Embryonic facial prominence (tissue), 1 donor: ENCODE measurements at regions not wholly inside any gene's neighbourhood (a gene's known extent, or its start where the extent isn't known, plus 50 kb on each side); places are given as distances from the start of the nearest gene placed in this dataset.

Experiments
- DNase-seq: peaks from one replicate; pipeline ENCODE4 v3.0.0-alpha.2; 2016; ENCODE audit errors: extremely low spot score

- no peak for DNase-seq
Observed at GRCh38 chr12:24045816-24046257, 96.4 kb upstream of the SOX5 start.

- no peak for DNase-seq
Observed at GRCh38 chr12:24044941-24045703, 95.7 kb upstream of the SOX5 start.

GRCh38 chr12:24042651-24043050, 93.2 kb upstream of the SOX5 start:
- DNase-seq, result no peak

GRCh38 chr12:24039113-24039525, 89.6 kb upstream of the SOX5 start:
- no peak for DNase-seq

GRCh38 chr12:24038211-24038997, 88.9 kb upstream of the SOX5 start:
- DNase-seq, result no peak

- no peak for DNase-seq
Observed at GRCh38 chr12:24036438-24037216, 87.2 kb upstream of the SOX5 start.

- no peak for DNase-seq
Observed at GRCh38 chr12:24034894-24035293, 85.4 kb upstream of the SOX5 start.

GRCh38 chr12:24034160-24034559, 84.7 kb upstream of the SOX5 start:
- no peak for DNase-seq

- no peak for DNase-seq
Observed at GRCh38 chr12:24027352-24027751, 77.9 kb upstream of the SOX5 start.

- no peak for DNase-seq
Observed at GRCh38 chr12:24025153-24025798, 75.8 kb upstream of the SOX5 start.

GRCh38 chr12:24023081-24023480, 73.6 kb upstream of the SOX5 start:
- no peak for DNase-seq

GRCh38 chr12:24021164-24021502, 71.7 kb upstream of the SOX5 start:
- no peak for DNase-seq

GRCh38 chr12:24020397-24021163, 71.1 kb upstream of the SOX5 start:
- DNase-seq, result no peak

GRCh38 chr12:24015833-24016160, 66.3 kb upstream of the SOX5 start:
- DNase-seq, result no peak

- no peak for DNase-seq
Observed at GRCh38 chr12:24014915-24015832, 65.7 kb upstream of the SOX5 start.

- DNase-seq, result no peak
Observed at GRCh38 chr12:24014240-24014639, 64.8 kb upstream of the SOX5 start.

- DNase-seq, result no peak
Observed at GRCh38 chr12:24012528-24012927, 63.1 kb upstream of the SOX5 start.

GRCh38 chr12:24011927-24012507, 62.5 kb upstream of the SOX5 start:
- no peak for DNase-seq

- no peak for DNase-seq
Observed at GRCh38 chr12:24008166-24008565, 58.7 kb upstream of the SOX5 start.
